K562 (cell line): ENCODE measurements at regions not wholly inside any gene's neighbourhood (a gene's known extent, or its start where the extent isn't known, plus 50 kb on each side); places are given as distances from the start of the nearest gene placed in this dataset.

ENCODE experiments used
- ATAC-seq: fragments of 200-7000 bp; cut with Tn5 transposase; 3 replicates; pipeline ENCODE4 v1.9.1; 2020; ENCODE audit warnings: moderate library complexity
- BruUV-seq: library from RNA; stranded (reverse); fragments of 400-500 nt; replicated peaks from 2 replicates; lab custom pipeline; 2021; lab: Mats Ljungman, UMichigan
- CTCF ChIA-PET: fragments of 300-600 bp; formaldehyde crosslinking; extraction: SDS; loops from one replicate; lab custom pipeline; 2021; ENCODE audit warnings: low intra/inter-chr PET ratio; lab: Yijun Ruan, JAX
- POLR2A ChIA-PET: fragments of 300-600, 350-650 bp; sonication (Branson Sonifier 250); formaldehyde crosslinking; extraction: SDS; loops from one replicate; lab custom pipeline; 2021; ENCODE audit warnings: antibody characterized with exemption, inconsistent platforms; lab: Yijun Ruan, JAX
- DNase-seq, 4 experiments: peaks; one replicate each; pipeline versions ENCODE4 v3.0.0 to v3.0.0-alpha.2; 2011 to 2018; ENCODE audit warnings: low spot score in 3 of 4, mixed read lengths in 3 of 4; ENCODE audit errors: extremely low read depth in 1 of 4
- FAIRE-seq: peaks from 2 replicates; lab custom pipeline; 2011; peaks lifted over from hg19 to GRCh38; lab: Jason Lieb, UNC
- H2AFZ ChIP-seq: 2 replicates; pipeline ENCODE4 v1.6.0; 2011; ENCODE audit warnings: low read depth, low read length, control low read depth, inconsistent platforms
- H3K27ac ChIP-seq: fragments of 200-600 bp; 3 replicates; pipeline ENCODE4 v1.8.0; 2011; ENCODE audit warnings: low read depth, mild to moderate bottlenecking, control low read depth, inconsistent platforms, low read length, moderate library complexity, mixed read lengths; ENCODE audit errors: extremely low read depth
- H3K27me3 ChIP-seq, 2 experiments: fragments of 300-600 bp in 1 of 2; 2 replicates in 1 of 2; 3 replicates in 1 of 2; pipeline versions ENCODE4 v1.6.0 to v1.8.0; 2011; ENCODE audit warnings: inconsistent platforms in 2 of 2, low read length in 2 of 2, mild to moderate bottlenecking in 1 of 2, mixed read lengths in 1 of 2, moderate library complexity in 1 of 2; ENCODE audit not compliant: control insufficient read depth in 2 of 2, insufficient read depth in 2 of 2
- H3K36me3 ChIP-seq: fragments of 300-600 bp; 3 replicates; pipeline ENCODE4 v1.8.0; 2011; ENCODE audit warnings: mild to moderate bottlenecking, low read length, inconsistent platforms; ENCODE audit not compliant: control insufficient read depth, insufficient read depth
- H3K4me1 ChIP-seq, 2 experiments: fragments of 200-600 bp in 1 of 2; replicated peaks in 1 of 2; 2 replicates in 1 of 2; 3 replicates in 1 of 2; pipeline versions ENCODE4 v1.5.1 to v1.8.0; 2011; ENCODE audit warnings: inconsistent platforms in 2 of 2, low read length in 2 of 2, mild to moderate bottlenecking in 1 of 2, mixed read lengths in 1 of 2, moderate library complexity in 1 of 2; ENCODE audit not compliant: control insufficient read depth in 2 of 2, insufficient read depth in 2 of 2
- H3K4me2 ChIP-seq: 2 replicates; pipeline ENCODE4 v1.6.1; 2011; ENCODE audit warnings: low read length, control low read depth, inconsistent platforms, mixed read lengths; ENCODE audit not compliant: insufficient read depth
- H3K4me3 ChIP-seq: fragments of 200-600 bp; sonication (generic), shearing (Covaris generic); 2 replicates; pipeline ENCODE4 v1.5.1; 2016; ENCODE audit warnings: control low read depth, inconsistent platforms
- H3K79me2 ChIP-seq: fragments of 200-600 bp; 3 replicates; pipeline ENCODE4 v1.8.0; 2011; ENCODE audit warnings: low read length, inconsistent platforms; ENCODE audit not compliant: control insufficient read depth, insufficient read depth
- H3K9ac ChIP-seq, 2 experiments: 2 replicates each; pipeline versions ENCODE4 v1.6.0 to v1.6.1; 2011; ENCODE audit warnings: low read depth in 2 of 2, low read length in 2 of 2, control low read depth in 1 of 2, inconsistent platforms in 1 of 2, mild to moderate bottlenecking in 1 of 2, mixed read lengths in 1 of 2; ENCODE audit not compliant: insufficient read depth in 1 of 2
- H3K9me1 ChIP-seq: one replicate; pipeline ENCODE4 v1.6.0; 2011; ENCODE audit warnings: inconsistent platforms, mild to moderate bottlenecking, low read length, moderate library complexity; ENCODE audit not compliant: control insufficient read depth, insufficient read depth
- H3K9me3 ChIP-seq: replicated peaks from 2 replicates; pipeline ENCODE4 v1.5.1; 2011; ENCODE audit warnings: low read depth, low read length, inconsistent platforms; ENCODE audit not compliant: control insufficient read depth, insufficient read depth
- H4K20me1 ChIP-seq: replicated peaks from 2 replicates; pipeline ENCODE4 v1.6.1; 2011; ENCODE audit warnings: low read length, inconsistent platforms, mixed read lengths; ENCODE audit not compliant: control insufficient read depth, insufficient read depth
- ARID1B ChIP-seq: fragments of 450-650 bp; IDR thresholded peaks from 2 replicates; pipeline ENCODE4 v1.6.1; 2016; ENCODE audit warnings: antibody characterized with exemption, mild to moderate bottlenecking, inconsistent platforms
- FIP1L1 ChIP-seq: fragments of 200-400 bp; formaldehyde crosslinking; IDR thresholded peaks from 2 replicates; pipeline ENCODE4 v1.6.1; 2018; ENCODE audit warnings: mild to moderate bottlenecking, low read depth, low read length; ENCODE audit not compliant: poor library complexity, severe bottlenecking
- NCOA6 ChIP-seq: fragments of 450-650 bp; IDR thresholded peaks from 2 replicates; pipeline ENCODE4 v1.6.1; 2017; ENCODE audit warnings: mild to moderate bottlenecking
- NR2C1 ChIP-seq, 2 experiments: fragments of 450-650 bp; IDR thresholded peaks; 2 replicates each; pipeline ENCODE4 v1.6.1; 2017; ENCODE audit warnings: mild to moderate bottlenecking in 2 of 2, antibody characterized with exemption in 1 of 2, inconsistent platforms in 1 of 2, missing compliant biosample characterization in 1 of 2, missing genetic modification characterization in 1 of 2
- NR4A1 ChIP-seq, 2 experiments: fragments of 250-450 bp in 1 of 2; fragments of 450-650 bp in 1 of 2; sonication (Bioruptor Pico) in 1 of 2; IDR thresholded peaks; 2 replicates each; pipeline versions ENCODE4 v1.4.0 to v1.6.1; 2016 to 2020; ENCODE audit warnings: mild to moderate bottlenecking in 2 of 2, missing compliant biosample characterization in 1 of 2, missing genetic modification characterization in 1 of 2, moderate library complexity in 1 of 2
- PHF8 ChIP-seq: fragments of 200-600 bp; sonication (generic); IDR thresholded peaks from 2 replicates; pipeline ENCODE4 v1.6.1; 2012; ENCODE audit warnings: mixed run types, mild to moderate bottlenecking, inconsistent platforms, low read length, moderate library complexity, borderline replicate concordance
- POLR2AphosphoS2 ChIP-seq: IDR thresholded peaks from 2 replicates; pipeline ENCODE4 v1.6.1; 2012; ENCODE audit warnings: low read length, improper control_type of control experiment
- SMARCA4 ChIP-seq: fragments of 450-650 bp; IDR thresholded peaks from 2 replicates; pipeline ENCODE4 v1.6.1; 2016
- STAG1 ChIP-seq: sonication (generic); formaldehyde crosslinking; IDR thresholded peaks from 2 replicates; pipeline ENCODE4 v1.5.0; 2020; ENCODE audit warnings: missing genetic modification reagents, borderline replicate concordance
- ZNF140 ChIP-seq: fragments of 250-450 bp; sonication (Bioruptor Pico); IDR thresholded peaks from 2 replicates; pipeline ENCODE4 v1.8.0; 2021; ENCODE audit warnings: moderate library complexity, mild to moderate bottlenecking, inconsistent platforms
- ZNF274 ChIP-seq: IDR thresholded peaks from 2 replicates; pipeline ENCODE4 v1.6.1; 2011; ENCODE audit warnings: low read depth, mild to moderate bottlenecking, low read length, moderate library complexity, borderline replicate concordance
- ZNF589 ChIP-seq: fragments of 200-800 bp; sonication (Bioruptor generic); IDR thresholded peaks from 2 replicates; pipeline ENCODE4 v1.6.1; 2016; ENCODE audit warnings: low read depth, missing genetic modification characterization, missing compliant biosample characterization
- WGBS: fragments of 100-300 bp; shearing (Covaris generic); methylation state at CpG from one replicate; pipeline ENCODE4 v1.1.6; 2016; ENCODE audit warnings: low coverage, mixed read lengths; ENCODE audit not compliant: insufficient coverage; ENCODE audit errors: missing lambda C conversion rate; 5-methylcytosine and 5-hydroxymethylcytosine counted together
- in situ Hi-C: fragments of 300-500 bp; cut with MboI; formaldehyde crosslinking; loops from 4 replicates; pipeline ENCODE4 v1.15.0; 2018; ENCODE audit warnings: inconsistent platforms, mixed read lengths
- intact Hi-C: fragments of 100-400 bp; cut with micrococcal nuclease; formaldehyde crosslinking; loops from 2 replicates; pipeline ENCODE4 v1.14.2; 2022
- TF ChIP-seq, protein P1 (sequence below): sonication (generic); formaldehyde crosslinking; IDR thresholded peaks from 2 replicates; pipeline ENCODE4 v1.8.0; 2023; ENCODE audit warnings: mild to moderate bottlenecking, missing genetic modification reagents
- TF ChIP-seq, protein P2 (sequence below): fragments of 150-350 bp; IDR thresholded peaks from 2 replicates; pipeline ENCODE4 v1.6.1; 2014; ENCODE audit warnings: low read depth, mild to moderate bottlenecking, low read length, borderline replicate concordance

DNA sequence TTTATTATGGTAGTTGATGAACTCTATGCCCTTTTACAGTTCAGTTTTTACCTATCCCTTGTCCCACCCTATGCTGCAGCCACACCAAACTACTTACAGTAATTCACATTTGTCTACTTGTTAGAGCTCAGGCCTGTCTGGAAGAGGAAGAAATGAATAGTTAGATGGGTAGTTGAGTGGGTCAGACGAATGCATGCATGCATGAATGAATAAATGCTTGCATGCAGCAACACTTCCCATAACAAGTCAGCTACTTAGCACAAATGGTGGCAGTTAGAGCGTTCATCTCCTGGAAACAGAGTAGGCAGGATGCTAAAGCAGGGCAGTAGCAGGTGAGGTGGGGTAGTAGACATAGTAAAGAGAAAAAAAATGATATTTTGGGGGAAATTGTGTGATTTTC, 322.3 kb downstream of the NDFIP2 start:
- no peaks in the 10 kb centered on the region for H3K36me3 ChIP-seq
- no peak overlapping the region for H3K9ac ChIP-seq
- ChIA-PET POLR2A (no interaction called here), CTCF (no interaction called here)
- H3K27me3 ChIP-seq: no peaks in the 10 kb centered on the region
- no TSS peak for BruUV-seq
- DNase-seq (no peak), FAIRE-seq (no peak), ATAC-seq (no peak)
- no peaks in the 10 kb centered on the region for H3K4me1 ChIP-seq
- WGBS: 0% methylated on average over 2 of the region's 2 CpGs
- no peak overlapping the region for H3K4me2 ChIP-seq
- H3K9me3 ChIP-seq: no peaks in the 10 kb centered on the region
- no peaks in the 10 kb centered on the region for H4K20me1 ChIP-seq
- no peaks in the 10 kb centered on the region for H3K79me2 ChIP-seq
- no peak overlapping the region for H3K4me3 ChIP-seq
- intact Hi-C loops: no loop called here
- H3K9me1 ChIP-seq: no peaks in the 10 kb centered on the region
- no peak overlapping the region for H3K27ac ChIP-seq
- no peak overlapping the region for H2AFZ ChIP-seq
- in situ Hi-C loops: no loop called here
- TF ChIP-seq PHF8 (no peak), FIP1L1 (no peak), NCOA6 (no peak), SMARCA4 (no peak), ZNF589 (CRISPR knock-in tag) (no peak), ZNF140 (CRISPR knock-in tag) (no peak), NR4A1 (CRISPR knock-in tag; IDR thresholded peaks at IDR 0.05) (no peak), NR4A1 (tag; IDR thresholded peaks at IDR 0.05) (no peak), STAG1 (CRISPR knock-in tag) (no peak), ARID1B (no peak), POLR2AphosphoS2 (no peak), ZNF274 (no peak), NR2C1 (IDR thresholded peaks at IDR 0.05) (no peak), NR2C1 (tag; IDR thresholded peaks at IDR 0.05) (no peak)
- TF ChIP-seq, protein P1, sequence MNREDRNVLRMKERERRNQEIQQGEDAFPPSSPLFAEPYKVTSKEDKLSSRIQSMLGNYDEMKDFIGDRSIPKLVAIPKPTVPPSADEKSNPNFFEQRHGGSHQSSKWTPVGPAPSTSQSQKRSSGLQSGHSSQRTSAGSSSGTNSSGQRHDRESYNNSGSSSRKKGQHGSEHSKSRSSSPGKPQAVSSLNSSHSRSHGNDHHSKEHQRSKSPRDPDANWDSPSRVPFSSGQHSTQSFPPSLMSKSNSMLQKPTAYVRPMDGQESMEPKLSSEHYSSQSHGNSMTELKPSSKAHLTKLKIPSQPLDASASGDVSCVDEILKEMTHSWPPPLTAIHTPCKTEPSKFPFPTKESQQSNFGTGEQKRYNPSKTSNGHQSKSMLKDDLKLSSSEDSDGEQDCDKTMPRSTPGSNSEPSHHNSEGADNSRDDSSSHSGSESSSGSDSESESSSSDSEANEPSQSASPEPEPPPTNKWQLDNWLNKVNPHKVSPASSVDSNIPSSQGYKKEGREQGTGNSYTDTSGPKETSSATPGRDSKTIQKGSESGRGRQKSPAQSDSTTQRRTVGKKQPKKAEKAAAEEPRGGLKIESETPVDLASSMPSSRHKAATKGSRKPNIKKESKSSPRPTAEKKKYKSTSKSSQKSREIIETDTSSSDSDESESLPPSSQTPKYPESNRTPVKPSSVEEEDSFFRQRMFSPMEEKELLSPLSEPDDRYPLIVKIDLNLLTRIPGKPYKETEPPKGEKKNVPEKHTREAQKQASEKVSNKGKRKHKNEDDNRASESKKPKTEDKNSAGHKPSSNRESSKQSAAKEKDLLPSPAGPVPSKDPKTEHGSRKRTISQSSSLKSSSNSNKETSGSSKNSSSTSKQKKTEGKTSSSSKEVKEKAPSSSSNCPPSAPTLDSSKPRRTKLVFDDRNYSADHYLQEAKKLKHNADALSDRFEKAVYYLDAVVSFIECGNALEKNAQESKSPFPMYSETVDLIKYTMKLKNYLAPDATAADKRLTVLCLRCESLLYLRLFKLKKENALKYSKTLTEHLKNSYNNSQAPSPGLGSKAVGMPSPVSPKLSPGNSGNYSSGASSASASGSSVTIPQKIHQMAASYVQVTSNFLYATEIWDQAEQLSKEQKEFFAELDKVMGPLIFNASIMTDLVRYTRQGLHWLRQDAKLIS (CRISPR knock-in tag): no peak
- TF ChIP-seq, protein P2, sequence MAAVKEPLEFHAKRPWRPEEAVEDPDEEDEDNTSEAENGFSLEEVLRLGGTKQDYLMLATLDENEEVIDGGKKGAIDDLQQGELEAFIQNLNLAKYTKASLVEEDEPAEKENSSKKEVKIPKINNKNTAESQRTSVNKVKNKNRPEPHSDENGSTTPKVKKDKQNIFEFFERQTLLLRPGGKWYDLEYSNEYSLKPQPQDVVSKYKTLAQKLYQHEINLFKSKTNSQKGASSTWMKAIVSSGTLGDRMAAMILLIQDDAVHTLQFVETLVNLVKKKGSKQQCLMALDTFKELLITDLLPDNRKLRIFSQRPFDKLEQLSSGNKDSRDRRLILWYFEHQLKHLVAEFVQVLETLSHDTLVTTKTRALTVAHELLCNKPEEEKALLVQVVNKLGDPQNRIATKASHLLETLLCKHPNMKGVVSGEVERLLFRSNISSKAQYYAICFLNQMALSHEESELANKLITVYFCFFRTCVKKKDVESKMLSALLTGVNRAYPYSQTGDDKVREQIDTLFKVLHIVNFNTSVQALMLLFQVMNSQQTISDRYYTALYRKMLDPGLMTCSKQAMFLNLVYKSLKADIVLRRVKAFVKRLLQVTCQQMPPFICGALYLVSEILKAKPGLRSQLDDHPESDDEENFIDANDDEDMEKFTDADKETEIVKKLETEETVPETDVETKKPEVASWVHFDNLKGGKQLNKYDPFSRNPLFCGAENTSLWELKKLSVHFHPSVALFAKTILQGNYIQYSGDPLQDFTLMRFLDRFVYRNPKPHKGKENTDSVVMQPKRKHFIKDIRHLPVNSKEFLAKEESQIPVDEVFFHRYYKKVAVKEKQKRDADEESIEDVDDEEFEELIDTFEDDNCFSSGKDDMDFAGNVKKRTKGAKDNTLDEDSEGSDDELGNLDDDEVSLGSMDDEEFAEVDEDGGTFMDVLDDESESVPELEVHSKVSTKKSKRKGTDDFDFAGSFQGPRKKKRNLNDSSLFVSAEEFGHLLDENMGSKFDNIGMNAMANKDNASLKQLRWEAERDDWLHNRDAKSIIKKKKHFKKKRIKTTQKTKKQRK: no peak
